GM23338 (cell line): ENCODE measurements at regions not wholly inside any gene's neighbourhood (a gene's known extent, or its start where the extent isn't known, plus 50 kb on each side); places are given as distances from the start of the nearest gene placed in this dataset.
A peak's percentile ranks its signal among the peaks of the same experiment; 100 is the strongest.
"Not testable (repeated sequence)": the region's sequence is repeated elsewhere in the genome, so short reads cannot be mapped to it uniquely, and the experiment has no call there.

ENCODE experiments used
- ATAC-seq: fragments of 200-7000 bp; cut with Tn5 transposase; 3 replicates; pipeline ENCODE4 v1.9.1; 2020
- DNase-seq: peaks from one replicate; pipeline ENCODE4 v3.0.0-alpha.2; 2015; ENCODE audit warnings: low spot score
- H2AFZ ChIP-seq: fragments of 200-600 bp; sonication (generic); 2 replicates; pipeline ENCODE4 v1.8.0; 2016; ENCODE audit warnings: antibody characterized with exemption, mild to moderate bottlenecking, moderate library complexity
- H3F3A ChIP-seq: fragments of 200-600 bp; sonication (generic); replicated peaks from 2 replicates; pipeline ENCODE4 v1.8.0; 2017; ENCODE audit warnings: antibody characterized with exemption, mixed run types, low read depth
- H3K27ac ChIP-seq: fragments of 200-600 bp; sonication (generic); 2 replicates; pipeline ENCODE4 v1.6.1; 2016; ENCODE audit warnings: low read depth
- H3K27me3 ChIP-seq: fragments of 200-600 bp; sonication (generic); 2 replicates; pipeline ENCODE4 v1.8.0; 2016; ENCODE audit warnings: mild to moderate bottlenecking, mixed run types, moderate library complexity; ENCODE audit not compliant: insufficient read depth
- H3K36me3 ChIP-seq: fragments of 200-600 bp; sonication (generic); 2 replicates; pipeline ENCODE4 v1.8.0; 2016; ENCODE audit warnings: mild to moderate bottlenecking; ENCODE audit not compliant: insufficient read depth
- H3K4me1 ChIP-seq: fragments of 200-600 bp; sonication (generic); 2 replicates; pipeline ENCODE4 v1.8.0; 2016; ENCODE audit warnings: mild to moderate bottlenecking, moderate library complexity; ENCODE audit not compliant: insufficient read depth
- H3K4me2 ChIP-seq: fragments of 200-600 bp; sonication (generic); 2 replicates; pipeline ENCODE4 v1.7.1; 2017; ENCODE audit warnings: mixed run types
- H3K4me3 ChIP-seq: fragments of 200-600 bp; sonication (generic); 2 replicates; pipeline ENCODE4 v1.6.1; 2016; ENCODE audit warnings: mixed run types
- H3K79me2 ChIP-seq: fragments of 200-600 bp; sonication (generic); replicated peaks from 2 replicates; pipeline ENCODE4 v1.8.0; 2017; ENCODE audit warnings: mild to moderate bottlenecking; ENCODE audit not compliant: insufficient read depth
- H3K9me2 ChIP-seq: fragments of 200-600 bp; sonication (generic); 2 replicates; pipeline ENCODE4 v1.8.0; 2017; ENCODE audit not compliant: insufficient read depth
- H4K20me1 ChIP-seq: fragments of 200-600 bp; sonication (generic); replicated peaks from 2 replicates; pipeline ENCODE4 v1.8.0; 2017; ENCODE audit warnings: mild to moderate bottlenecking; ENCODE audit not compliant: insufficient read depth
- H3K27ac Mint-ChIP-seq: 2 replicates; pipeline ENCODE4 v1.8.0; 2020; ENCODE audit warnings: inconsistent platforms, mild to moderate bottlenecking, moderate library complexity, mixed read lengths
- H3K27me3 Mint-ChIP-seq: 3 replicates; pipeline ENCODE4 v1.8.0; 2022; ENCODE audit warnings: low read depth, mild to moderate bottlenecking, moderate library complexity, mixed read lengths, inconsistent platforms; ENCODE audit not compliant: insufficient read depth, poor library complexity
- H3K36me3 Mint-ChIP-seq: 3 replicates; pipeline ENCODE4 v1.8.0; 2021; ENCODE audit warnings: low read depth, mild to moderate bottlenecking, inconsistent platforms, moderate library complexity, mixed read lengths
- H3K4me1 Mint-ChIP-seq: 3 replicates; pipeline ENCODE4 v1.8.0; 2020; ENCODE audit warnings: mild to moderate bottlenecking, inconsistent platforms, mixed read lengths
- H3K4me3 Mint-ChIP-seq: 3 replicates; pipeline ENCODE4 v1.8.0; 2021; ENCODE audit warnings: moderate library complexity, mild to moderate bottlenecking, inconsistent platforms, mixed read lengths
- H3K9me3 Mint-ChIP-seq: 3 replicates; pipeline ENCODE4 v1.8.0; 2020; ENCODE audit warnings: moderate library complexity, mild to moderate bottlenecking, inconsistent platforms, mixed read lengths

DNA sequence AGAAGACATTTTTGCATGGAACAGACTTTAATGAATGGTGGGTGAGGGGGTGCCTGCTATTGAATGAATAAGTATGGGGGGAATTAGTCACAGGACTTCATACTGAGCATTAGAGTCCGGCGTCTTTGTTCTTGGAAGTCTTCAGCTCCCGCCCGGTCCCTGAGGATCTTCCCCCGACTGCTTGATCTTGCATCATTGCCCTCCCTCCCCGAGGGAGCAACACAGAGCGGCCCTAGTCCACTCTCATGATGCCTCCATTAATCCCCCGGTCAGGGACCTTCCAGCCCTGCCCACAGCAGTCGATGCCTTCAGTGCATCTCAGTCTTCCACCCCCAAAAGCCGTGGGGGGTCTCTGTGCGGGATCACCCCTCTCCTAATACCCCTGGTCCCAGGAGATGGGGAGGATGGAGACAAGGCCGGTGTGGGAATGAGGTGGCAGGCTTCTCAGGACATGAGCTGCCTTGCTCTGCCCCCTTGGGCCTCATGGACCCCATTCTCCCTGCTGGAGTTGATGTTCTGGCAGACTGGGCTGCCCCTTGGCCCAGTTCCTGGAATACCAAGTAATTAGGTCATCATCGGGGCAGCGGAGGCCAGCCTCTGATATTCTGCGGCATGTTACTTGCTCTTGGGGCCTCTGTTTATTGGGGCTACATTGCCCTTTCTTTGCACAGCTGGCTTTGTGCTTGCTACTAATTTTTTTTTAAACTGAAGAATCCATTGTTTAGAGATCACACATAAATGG is 110.5 kb upstream of the PLGLB2 start:
- H3K36me3 Mint-ChIP-seq, H3K27me3 Mint-ChIP-seq, H4K20me1 ChIP-seq, H3K27me3 ChIP-seq, H3K9me3 Mint-ChIP-seq, H3K4me1 Mint-ChIP-seq, ATAC-seq, H3K9me2 ChIP-seq, H2AFZ ChIP-seq, DNase-seq, H3F3A ChIP-seq, H3K4me3 Mint-ChIP-seq, H3K4me2 ChIP-seq, H3K27ac Mint-ChIP-seq, H3K4me1 ChIP-seq, H3K4me3 ChIP-seq, H3K27ac ChIP-seq, H3K36me3 ChIP-seq, H3K79me2 ChIP-seq: not testable (repeated sequence)

- H3K27me3 Mint-ChIP-seq, H4K20me1 ChIP-seq, H3K9me2 ChIP-seq, H2AFZ ChIP-seq, H3K4me3 Mint-ChIP-seq, H3K4me3 ChIP-seq, H3K36me3 ChIP-seq, H3K27ac ChIP-seq, H3K27me3 ChIP-seq, H3F3A ChIP-seq, DNase-seq, H3K36me3 Mint-ChIP-seq, H3K4me1 ChIP-seq, H3K9me3 Mint-ChIP-seq, H3K4me1 Mint-ChIP-seq, H3K4me2 ChIP-seq, ATAC-seq, H3K79me2 ChIP-seq, H3K27ac Mint-ChIP-seq: not testable (repeated sequence)
These were observed 109.6 kb upstream of the PLGLB2 start for GRCh38 chr2:87638114-87638807.

- H3K4me1 ChIP-seq: not testable (repeated sequence)
These were observed 109.0 kb upstream of the PLGLB2 start for GRCh38 chr2:87638872-87639271.

GRCh38 chr2:87639801-87640440 is 108.0 kb upstream of the PLGLB2 start:
- H3K9me3 Mint-ChIP-seq, H3K4me2 ChIP-seq, H2AFZ ChIP-seq, H3K36me3 Mint-ChIP-seq, H3K4me1 Mint-ChIP-seq, H3K27me3 ChIP-seq, DNase-seq, H3K27me3 Mint-ChIP-seq, H3F3A ChIP-seq, H3K27ac Mint-ChIP-seq, H3K9me2 ChIP-seq, H3K36me3 ChIP-seq, H3K27ac ChIP-seq, H4K20me1 ChIP-seq, H3K79me2 ChIP-seq, H3K4me3 ChIP-seq, H3K4me1 ChIP-seq, H3K4me3 Mint-ChIP-seq: not testable (repeated sequence)
- ATAC-seq: peak; percentile 72

More at GRCh38 chr2:87638872-87639271, 109.0 kb upstream of the PLGLB2 start:
- not testable (repeated sequence) for H3K79me2 ChIP-seq, H3K9me3 Mint-ChIP-seq, H2AFZ ChIP-seq, ATAC-seq, H3K4me1 Mint-ChIP-seq, H3K4me2 ChIP-seq, H3K27ac Mint-ChIP-seq, H3K9me2 ChIP-seq, H3K4me3 Mint-ChIP-seq, H3K36me3 Mint-ChIP-seq, H3F3A ChIP-seq, H3K36me3 ChIP-seq, H4K20me1 ChIP-seq, H3K27ac ChIP-seq, DNase-seq, H3K4me3 ChIP-seq, H3K27me3 Mint-ChIP-seq, H3K27me3 ChIP-seq

DNA sequence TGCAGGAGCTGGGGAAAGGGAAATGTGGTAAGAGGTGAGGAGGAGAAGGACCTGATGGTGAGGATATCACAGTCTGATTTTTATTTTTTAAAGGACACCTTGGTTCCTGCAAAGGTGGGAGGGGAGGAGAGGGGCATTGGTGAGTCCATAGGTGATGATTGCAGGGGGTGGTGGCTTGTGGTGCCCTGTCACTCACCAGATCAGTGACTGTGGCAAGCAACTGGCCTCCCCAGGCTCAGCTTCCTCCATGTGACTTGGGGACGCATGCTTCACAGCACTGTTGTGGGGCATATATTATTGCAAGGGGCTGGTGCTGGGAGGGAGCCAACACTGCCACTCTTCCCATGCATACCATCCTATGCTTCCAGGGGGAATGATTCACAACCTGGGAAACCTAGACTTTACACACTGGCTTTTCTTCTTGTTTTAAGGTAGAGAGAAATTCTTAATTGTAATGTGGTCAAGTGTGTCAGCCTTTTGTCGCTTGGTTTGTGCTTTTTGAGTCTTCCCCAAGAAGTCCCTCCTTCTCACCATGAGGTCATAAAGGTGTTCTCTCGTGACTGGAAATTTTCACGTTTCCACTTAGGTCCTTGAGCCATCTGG is 106.8 kb upstream of the PLGLB2 start:
- not testable (repeated sequence) for DNase-seq, H3K27ac Mint-ChIP-seq, H2AFZ ChIP-seq, H3K27me3 ChIP-seq, H3K4me1 ChIP-seq, H3K4me3 ChIP-seq, H3K4me2 ChIP-seq, H3K79me2 ChIP-seq, H3K9me3 Mint-ChIP-seq, H4K20me1 ChIP-seq, H3K27ac ChIP-seq, H3K36me3 Mint-ChIP-seq, H3K4me3 Mint-ChIP-seq, H3K36me3 ChIP-seq, ATAC-seq, H3K4me1 Mint-ChIP-seq, H3K27me3 Mint-ChIP-seq, H3K9me2 ChIP-seq, H3F3A ChIP-seq

- DNase-seq, H3K27ac Mint-ChIP-seq, H3K79me2 ChIP-seq, H3K9me2 ChIP-seq, H3K27me3 Mint-ChIP-seq, H3K4me2 ChIP-seq, H3K27ac ChIP-seq, H4K20me1 ChIP-seq, H2AFZ ChIP-seq, H3K4me3 ChIP-seq, H3K9me3 Mint-ChIP-seq, H3K4me1 ChIP-seq, H3K4me3 Mint-ChIP-seq, ATAC-seq, H3K27me3 ChIP-seq, H3K36me3 Mint-ChIP-seq, H3K36me3 ChIP-seq, H3F3A ChIP-seq, H3K4me1 Mint-ChIP-seq: not testable (repeated sequence)
These were observed 104.7 kb upstream of the PLGLB2 start for GRCh38 chr2:87643165-87643564.
